ENCODE measurements at regions not wholly inside any gene's neighbourhood (a gene's known extent, or its start where the extent isn't known, plus 50 kb on each side); places are given as distances from the start of the nearest gene placed in this dataset.
"Not testable (repeated sequence)": the region's sequence is repeated elsewhere in the genome, so short reads cannot be mapped to it uniquely, and the experiment has no call there.

GRCh38 chr3:10693457-10693856 is 122.6 kb upstream of the SLC6A11 start:
- no peak for TF ChIP-seq POLR2AphosphoS5 (IDR thresholded peaks at IDR 0.05)
- TF ChIP-seq POLR2A (IDR thresholded peaks at IDR 0.05): no peak
- TF ChIP-seq CTCF (IDR thresholded peaks at IDR 0.05): no peak
- no peak for DNase-seq (ENCODE audit: low spot score)
- Histone ChIP-seq H3K4me1 (replicated peaks) (no peaks in the 10 kb centered on the region), H3K27ac (no peak overlapping the region), H3K36me3 (no peaks in the 10 kb centered on the region), H3K9me3 (no peaks in the 10 kb centered on the region), H3K27me3 (replicated peaks; ENCODE audit: insufficient read depth) (peaks cover 4% of the 10 kb centered on the region), H3K4me3 (no peak overlapping the region)
- 71% methylated on average over 4 of the region's 4 CpGs for WGBS
- intact Hi-C loops (cut with DNase I): no loop called here

- intact Hi-C loops (cut with DNase I): no loop called here
- WGBS: 69% methylated on average over 4 of the region's 4 CpGs
These were observed 121.8 kb upstream of the SLC6A11 start for GRCh38 chr3:10694179-10694578.

GRCh38 chr3:10695186-10695585 is 120.8 kb upstream of the SLC6A11 start:
- WGBS: 89% methylated on average over 2 of the region's 2 CpGs
- DNase-seq (ENCODE audit: low spot score); H3K4me3 ChIP-seq; H3K36me3 ChIP-seq; H3K9me3 ChIP-seq; H3K27me3 ChIP-seq (replicated peaks; ENCODE audit: insufficient read depth); H3K4me1 ChIP-seq (replicated peaks); H3K27ac ChIP-seq; intact Hi-C loops (cut with DNase I): not testable (repeated sequence)

More at GRCh38 chr3:10694179-10694578, 121.8 kb upstream of the SLC6A11 start:
- H3K9me3 ChIP-seq: no peaks in the 10 kb centered on the region
- H3K27ac ChIP-seq: no peak overlapping the region
- no peaks in the 10 kb centered on the region for H3K4me1 ChIP-seq (replicated peaks)
- H3K27me3 ChIP-seq (replicated peaks; ENCODE audit: insufficient read depth): peaks cover 10% of the 10 kb centered on the region
- DNase-seq (ENCODE audit: low spot score): no peak
- TF ChIP-seq CTCF (IDR thresholded peaks at IDR 0.05) (no peak), POLR2A (IDR thresholded peaks at IDR 0.05) (no peak), POLR2AphosphoS5 (IDR thresholded peaks at IDR 0.05) (no peak)
- no peak overlapping the region for H3K4me3 ChIP-seq
- no peaks in the 10 kb centered on the region for H3K36me3 ChIP-seq

GRCh38 chr3:10695595-10696285 is 120.3 kb upstream of the SLC6A11 start:
- DNase-seq (ENCODE audit: low spot score): no peak
- 47% methylated on average over 4 of the region's 4 CpGs for WGBS
- Histone ChIP-seq H3K4me1 (replicated peaks) (no peaks in the 10 kb centered on the region), H3K9me3 (no peaks in the 10 kb centered on the region), H3K36me3 (no peaks in the 10 kb centered on the region), H3K4me3 (no peak overlapping the region), H3K27me3 (replicated peaks; ENCODE audit: insufficient read depth) (peaks cover 6% of the 10 kb centered on the region), H3K27ac (no peak overlapping the region)
- intact Hi-C loops (cut with DNase I): no loop called here
- TF ChIP-seq CTCF (IDR thresholded peaks at IDR 0.05) (no peak), POLR2AphosphoS5 (IDR thresholded peaks at IDR 0.05) (no peak), POLR2A (IDR thresholded peaks at IDR 0.05) (no peak)

- H3K36me3 ChIP-seq: no peaks in the 10 kb centered on the region
- H3K9me3 ChIP-seq: no peaks in the 10 kb centered on the region
- intact Hi-C loops (cut with DNase I): no loop called here
- no peak overlapping the region for H3K27ac ChIP-seq
- H3K27me3 ChIP-seq (replicated peaks; ENCODE audit: insufficient read depth): peaks cover 6% of the 10 kb centered on the region
- DNase-seq (ENCODE audit: low spot score): no peak
- 68% methylated on average over 4 of the region's 4 CpGs for WGBS
- TF ChIP-seq POLR2A (IDR thresholded peaks at IDR 0.05) (no peak), CTCF (IDR thresholded peaks at IDR 0.05) (no peak), POLR2AphosphoS5 (IDR thresholded peaks at IDR 0.05) (no peak)
- H3K4me1 ChIP-seq (replicated peaks): no peaks in the 10 kb centered on the region
- H3K4me3 ChIP-seq: no peak overlapping the region
These were observed 118.1 kb upstream of the SLC6A11 start for GRCh38 chr3:10697918-10698317.

Measured in prostate gland (tissue), 2 donors.